22Rv1 (cell line): ENCODE measurements at regions not wholly inside any gene's neighbourhood (a gene's known extent, or its start where the extent isn't known, plus 50 kb on each side); places are given as distances from the start of the nearest gene placed in this dataset.

ENCODE experiments used
- ZFX ChIP-seq: fragments of 450-650 bp; IDR thresholded peaks from 2 replicates; pipeline ENCODE4 v1.6.1; 2017; ENCODE audit warnings: antibody characterized with exemption, borderline replicate concordance
- TF ChIP-seq, protein P1 (sequence below): fragments of 450-650 bp; IDR thresholded peaks from 2 replicates; pipeline ENCODE4 v1.5.1; 2017; ENCODE audit warnings: mild to moderate bottlenecking

- TF ChIP-seq, protein P1, sequence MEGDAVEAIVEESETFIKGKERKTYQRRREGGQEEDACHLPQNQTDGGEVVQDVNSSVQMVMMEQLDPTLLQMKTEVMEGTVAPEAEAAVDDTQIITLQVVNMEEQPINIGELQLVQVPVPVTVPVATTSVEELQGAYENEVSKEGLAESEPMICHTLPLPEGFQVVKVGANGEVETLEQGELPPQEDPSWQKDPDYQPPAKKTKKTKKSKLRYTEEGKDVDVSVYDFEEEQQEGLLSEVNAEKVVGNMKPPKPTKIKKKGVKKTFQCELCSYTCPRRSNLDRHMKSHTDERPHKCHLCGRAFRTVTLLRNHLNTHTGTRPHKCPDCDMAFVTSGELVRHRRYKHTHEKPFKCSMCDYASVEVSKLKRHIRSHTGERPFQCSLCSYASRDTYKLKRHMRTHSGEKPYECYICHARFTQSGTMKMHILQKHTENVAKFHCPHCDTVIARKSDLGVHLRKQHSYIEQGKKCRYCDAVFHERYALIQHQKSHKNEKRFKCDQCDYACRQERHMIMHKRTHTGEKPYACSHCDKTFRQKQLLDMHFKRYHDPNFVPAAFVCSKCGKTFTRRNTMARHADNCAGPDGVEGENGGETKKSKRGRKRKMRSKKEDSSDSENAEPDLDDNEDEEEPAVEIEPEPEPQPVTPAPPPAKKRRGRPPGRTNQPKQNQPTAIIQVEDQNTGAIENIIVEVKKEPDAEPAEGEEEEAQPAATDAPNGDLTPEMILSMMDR = no peak
- no peak for TF ChIP-seq ZFX
Observed at GRCh38 chr13:76316998-76317527, 569.1 kb downstream of the KCTD12 start.
